Transverse colon (tissue), 3 donors: ENCODE measurements at regions not wholly inside any gene's neighbourhood (a gene's known extent, or its start where the extent isn't known, plus 50 kb on each side); places are given as distances from the start of the nearest gene placed in this dataset.

ENCODE experiments used
- POLR2A ChIP-seq: fragments of 450-650 bp; IDR thresholded peaks from one replicate; pipeline ENCODE4 v1.6.1; 2016; ENCODE audit warnings: antibody characterized with exemption, mild to moderate bottlenecking, moderate library complexity
- TF ChIP-seq, protein P1 (sequence below), 5 experiments: fragments of 200-600 bp in 3 of 5; fragments of 450-650 bp in 2 of 5; sonication (generic) in 3 of 5; IDR thresholded peaks; 1 replicate in 2 of 5; 2 replicates in 3 of 5; pipeline ENCODE4 v1.5.1; 2016 to 2017; ENCODE audit warnings: antibody characterized with exemption in 5 of 5, inconsistent platforms in 3 of 5, mild to moderate bottlenecking in 2 of 5, moderate library complexity in 1 of 5

GRCh38 chr10:28471652-28472050 is 61.3 kb upstream of the WAC start:
- TF ChIP-seq POLR2A = no peak
- TF ChIP-seq, protein P1, sequence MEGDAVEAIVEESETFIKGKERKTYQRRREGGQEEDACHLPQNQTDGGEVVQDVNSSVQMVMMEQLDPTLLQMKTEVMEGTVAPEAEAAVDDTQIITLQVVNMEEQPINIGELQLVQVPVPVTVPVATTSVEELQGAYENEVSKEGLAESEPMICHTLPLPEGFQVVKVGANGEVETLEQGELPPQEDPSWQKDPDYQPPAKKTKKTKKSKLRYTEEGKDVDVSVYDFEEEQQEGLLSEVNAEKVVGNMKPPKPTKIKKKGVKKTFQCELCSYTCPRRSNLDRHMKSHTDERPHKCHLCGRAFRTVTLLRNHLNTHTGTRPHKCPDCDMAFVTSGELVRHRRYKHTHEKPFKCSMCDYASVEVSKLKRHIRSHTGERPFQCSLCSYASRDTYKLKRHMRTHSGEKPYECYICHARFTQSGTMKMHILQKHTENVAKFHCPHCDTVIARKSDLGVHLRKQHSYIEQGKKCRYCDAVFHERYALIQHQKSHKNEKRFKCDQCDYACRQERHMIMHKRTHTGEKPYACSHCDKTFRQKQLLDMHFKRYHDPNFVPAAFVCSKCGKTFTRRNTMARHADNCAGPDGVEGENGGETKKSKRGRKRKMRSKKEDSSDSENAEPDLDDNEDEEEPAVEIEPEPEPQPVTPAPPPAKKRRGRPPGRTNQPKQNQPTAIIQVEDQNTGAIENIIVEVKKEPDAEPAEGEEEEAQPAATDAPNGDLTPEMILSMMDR (IDR thresholded peaks at IDR 0.05) = no peak
